ENCODE measurements at regions not wholly inside any gene's neighbourhood (a gene's known extent, or its start where the extent isn't known, plus 50 kb on each side); places are given as distances from the start of the nearest gene placed in this dataset.

DNA sequence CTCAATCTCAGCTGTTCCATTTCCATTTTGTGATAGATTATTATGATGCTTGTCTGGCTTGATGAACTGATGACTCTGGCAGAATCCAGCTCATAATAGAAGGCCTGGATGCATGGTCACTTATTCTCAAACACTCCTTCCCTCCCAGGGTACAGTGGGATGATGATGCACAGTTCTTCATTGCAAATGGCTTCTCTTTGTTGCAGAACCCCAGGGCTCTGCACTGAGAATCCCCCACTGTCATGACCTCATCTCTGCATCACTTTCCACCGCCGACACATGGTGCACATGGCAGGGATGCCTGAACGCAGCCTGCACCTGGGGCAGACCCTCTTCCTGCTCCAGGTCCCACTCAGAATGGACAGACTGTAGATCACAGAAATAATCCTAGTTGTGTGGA is 515.6 kb upstream of the NR2F2 start:
- DNase-seq (ENCODE audit: low read depth in 2 of 2): no peak

DNA sequence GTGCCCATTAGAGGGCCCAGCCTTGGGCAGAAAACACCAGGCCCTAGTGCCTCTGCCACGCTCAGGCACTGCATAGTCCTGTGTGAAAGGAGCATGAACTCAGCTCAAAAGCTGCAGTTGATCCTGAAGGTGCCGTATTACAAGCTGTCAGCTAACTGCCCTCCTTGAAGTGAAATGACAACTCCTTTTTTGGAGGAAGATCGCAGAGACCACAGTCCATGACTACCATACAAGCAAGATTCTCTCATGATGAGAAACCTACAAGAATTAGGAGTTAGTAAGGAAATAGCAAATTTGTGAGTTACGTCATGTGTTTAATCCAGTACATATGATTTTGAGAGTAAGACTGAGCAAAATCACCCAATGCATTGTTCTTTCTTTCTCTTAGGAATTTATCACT is 513.9 kb upstream of the NR2F2 start:
- no peak for DNase-seq (ENCODE audit: low read depth in 2 of 2)

DNA sequence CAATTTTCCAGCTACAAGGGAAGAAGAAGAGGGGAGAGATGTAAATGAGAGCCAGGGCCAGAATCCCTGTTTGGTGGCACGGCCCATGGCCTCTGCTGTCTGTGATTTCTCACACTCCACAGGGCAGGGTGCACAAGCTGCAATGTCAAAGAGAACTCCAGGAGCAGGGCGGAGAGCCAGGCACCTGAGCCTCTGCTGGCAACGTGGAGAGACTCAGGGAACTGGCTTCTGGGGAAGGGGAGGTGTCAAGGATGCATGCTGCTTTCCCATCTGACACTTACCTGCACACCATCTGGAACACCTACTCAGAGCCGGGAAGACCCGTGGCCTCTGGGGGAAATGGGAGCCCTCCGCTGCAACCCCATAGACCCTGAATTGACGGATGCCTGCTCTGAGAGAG is 507.5 kb upstream of the NR2F2 start:
- DNase-seq (ENCODE audit: low read depth in 2 of 2): no peak

DNA sequence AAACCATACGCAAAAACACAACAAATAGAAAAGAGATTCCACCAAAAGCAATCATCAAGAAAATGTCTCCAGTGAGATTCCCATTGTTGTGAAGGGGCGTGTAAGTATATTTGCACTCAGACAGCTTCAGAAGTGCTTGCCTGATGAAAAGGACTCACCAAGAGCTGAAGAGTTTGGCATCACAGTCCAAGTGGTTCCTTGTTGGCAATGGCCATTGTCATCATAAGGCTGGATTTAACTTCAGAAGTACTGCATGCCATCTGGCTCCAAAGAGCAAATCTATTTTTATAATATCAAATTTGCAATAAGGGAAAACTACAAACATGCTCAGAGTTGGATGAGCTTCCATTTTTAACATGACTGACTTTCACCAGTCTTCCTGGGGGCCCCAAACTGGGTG is 505.3 kb upstream of the NR2F2 start:
- DNase-seq (ENCODE audit: low read depth in 2 of 2): no peak

DNA sequence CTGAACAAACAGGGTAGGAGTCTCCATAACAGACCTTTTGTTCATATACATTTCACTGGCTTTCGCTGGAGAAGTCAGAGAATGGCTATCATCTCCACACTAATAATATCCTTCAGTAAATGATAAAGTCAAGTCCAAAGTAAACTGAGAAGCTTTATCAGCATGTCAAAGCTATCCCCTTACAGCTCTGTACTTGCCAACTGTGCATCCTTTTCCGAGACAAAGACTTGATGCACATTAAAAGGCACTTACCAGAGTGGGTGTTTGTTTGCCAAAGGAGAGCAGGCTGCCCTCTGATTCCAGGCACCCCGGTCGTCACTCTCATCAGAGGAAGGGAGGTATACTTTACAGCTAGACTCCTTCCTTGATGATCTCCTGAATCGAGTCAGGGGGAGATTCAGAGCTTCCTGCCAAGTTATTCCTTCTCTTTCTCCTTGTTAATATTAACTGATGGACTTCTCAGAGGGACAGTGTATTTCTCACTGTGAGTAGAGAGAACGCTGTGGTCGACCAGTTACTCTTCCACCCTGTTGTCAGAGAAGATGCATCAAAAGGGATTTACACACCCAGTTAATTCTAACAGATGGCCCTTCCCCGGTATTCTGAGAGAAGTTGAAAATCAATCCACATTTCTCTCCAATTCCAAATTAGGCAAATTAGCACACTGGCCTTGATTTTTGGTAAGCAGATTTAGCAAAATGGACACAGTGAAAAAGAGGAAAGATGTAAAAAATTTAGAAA is 504.7 kb upstream of the NR2F2 start:
- DNase-seq (ENCODE audit: low read depth in 2 of 2): no peak

DNA sequence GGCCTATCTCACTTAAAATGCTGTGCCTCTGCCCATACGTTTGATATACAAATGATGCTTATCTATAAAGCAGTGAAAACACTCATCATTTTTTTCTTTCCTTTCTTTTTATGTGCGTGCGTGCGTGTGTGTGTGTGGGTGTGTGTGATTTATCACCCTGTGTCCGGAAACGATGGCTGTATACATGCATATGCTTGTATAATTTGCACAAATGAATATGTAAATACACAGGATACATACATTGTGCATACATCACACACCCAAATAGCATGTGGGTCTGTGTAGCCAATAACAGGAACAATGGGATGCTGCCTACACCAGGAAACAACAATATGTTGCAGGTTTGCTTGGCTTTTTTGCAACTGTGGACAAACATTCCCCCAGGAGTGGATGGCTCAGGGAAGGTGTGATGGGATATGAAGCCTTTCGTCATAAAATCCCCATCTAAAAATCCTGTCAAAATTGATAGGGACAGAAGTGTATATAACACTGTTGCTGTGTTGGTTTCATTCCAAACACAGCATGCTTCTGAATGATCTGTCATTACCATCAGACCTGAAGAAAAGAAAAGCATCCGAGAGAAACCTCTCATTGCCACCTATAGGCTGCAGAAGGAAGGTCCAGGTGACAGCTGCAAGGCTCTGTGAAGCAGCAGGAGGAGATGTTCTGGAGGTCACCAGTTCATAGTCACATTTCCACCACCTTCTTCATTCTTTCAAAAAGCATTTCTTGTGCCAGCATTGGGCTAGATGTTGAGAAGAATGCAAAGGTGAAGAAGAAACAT is 503.9 kb upstream of the NR2F2 start:
- DNase-seq (ENCODE audit: low read depth in 2 of 2): no peak

DNA sequence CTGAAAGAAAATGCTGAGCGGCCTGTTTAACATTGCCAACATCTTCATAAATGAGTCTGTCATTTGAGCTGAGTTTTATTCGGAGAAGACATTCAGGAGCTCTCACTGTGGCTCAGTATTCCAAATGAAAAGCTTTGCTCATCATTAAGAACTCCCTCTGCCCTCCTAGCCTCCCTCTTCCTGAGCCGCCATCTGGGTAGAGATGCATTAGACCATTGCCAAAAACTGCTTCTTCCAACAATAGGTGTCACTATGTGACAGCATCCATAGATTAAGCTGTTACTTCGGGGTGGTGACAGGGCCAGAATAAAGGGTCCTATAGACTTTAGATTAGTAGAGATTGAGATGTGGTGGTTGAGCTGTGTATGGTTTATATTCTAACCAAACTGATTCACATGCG is 501.4 kb upstream of the NR2F2 start:
- no peak for DNase-seq (ENCODE audit: low read depth in 2 of 2)

DNA sequence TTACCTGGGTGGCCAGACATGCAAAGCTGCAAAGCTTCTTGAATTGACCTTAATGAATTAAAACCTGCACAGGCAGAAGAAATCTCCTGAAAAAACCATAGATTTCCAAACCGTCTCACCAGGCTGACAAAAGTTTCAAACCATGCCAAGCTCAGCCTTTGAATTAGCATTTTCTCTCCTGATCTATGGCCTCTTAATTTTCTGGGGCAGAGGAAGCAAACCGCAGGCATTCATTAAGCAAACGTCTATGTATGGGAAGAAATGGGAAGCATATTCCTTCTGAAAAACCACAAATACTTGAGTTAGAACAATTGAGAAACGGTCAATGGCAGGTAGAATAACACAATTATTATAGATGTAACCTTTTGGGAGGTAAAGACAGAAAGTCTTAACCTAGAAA is 500.2 kb upstream of the NR2F2 start:
- no peak for DNase-seq (ENCODE audit: low read depth in 2 of 2)

DNA sequence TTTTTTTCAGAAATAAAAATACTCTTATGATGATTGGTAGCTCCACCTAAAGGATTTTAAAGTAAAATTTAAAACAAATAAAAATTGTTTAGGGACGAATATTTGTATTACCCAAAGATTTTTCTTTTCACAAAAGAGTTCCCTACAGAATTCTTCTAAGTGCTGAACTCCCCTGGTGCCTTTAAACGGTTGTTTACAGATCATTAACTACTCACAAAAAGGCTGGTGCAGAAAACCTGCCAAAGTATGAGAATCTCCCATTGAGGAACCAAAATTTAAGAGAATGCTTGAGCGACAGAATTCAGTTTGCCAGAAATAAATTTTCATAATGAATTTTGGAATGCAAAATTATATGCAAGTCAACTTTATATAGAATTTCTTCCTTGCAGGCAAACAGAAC is 497.8 kb upstream of the NR2F2 start:
- DNase-seq (ENCODE audit: low read depth in 2 of 2): no peak

DNA sequence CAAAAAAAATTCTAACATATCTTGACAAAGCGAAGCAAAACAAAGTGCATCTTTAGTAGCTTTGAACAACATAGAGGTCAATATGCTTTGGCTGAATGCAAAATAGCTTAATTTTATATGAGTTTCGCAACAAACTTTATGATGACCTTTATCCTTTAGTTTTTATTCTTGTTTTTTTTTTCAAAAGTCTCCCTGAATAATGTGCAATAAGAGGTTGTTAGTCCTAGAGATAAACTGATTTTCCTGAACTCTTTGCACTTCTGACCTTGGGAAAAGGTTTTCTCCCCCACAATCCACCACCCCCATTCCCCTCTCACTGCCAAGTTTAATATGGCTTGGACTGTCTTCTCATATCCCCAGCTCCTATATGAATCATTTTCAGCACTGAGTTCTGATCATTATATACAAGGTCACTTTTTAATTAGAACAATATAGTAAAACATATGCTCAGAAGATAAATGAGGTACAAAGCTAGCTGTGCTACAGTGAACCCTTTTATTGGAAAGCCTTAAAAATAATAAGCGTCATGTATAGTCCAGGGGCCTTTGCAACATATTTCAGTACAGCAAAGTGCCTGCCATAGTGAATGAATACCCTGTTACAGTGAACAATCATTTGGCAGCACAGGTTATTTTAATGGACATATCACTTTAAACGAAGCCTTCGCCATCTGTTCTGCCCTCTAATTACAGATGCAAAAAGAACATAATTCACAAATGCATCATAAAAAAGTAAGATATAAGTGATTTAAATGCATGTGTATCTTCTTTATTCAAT is 496.3 kb upstream of the NR2F2 start:
- DNase-seq (ENCODE audit: low read depth in 2 of 2): no peak

DNA sequence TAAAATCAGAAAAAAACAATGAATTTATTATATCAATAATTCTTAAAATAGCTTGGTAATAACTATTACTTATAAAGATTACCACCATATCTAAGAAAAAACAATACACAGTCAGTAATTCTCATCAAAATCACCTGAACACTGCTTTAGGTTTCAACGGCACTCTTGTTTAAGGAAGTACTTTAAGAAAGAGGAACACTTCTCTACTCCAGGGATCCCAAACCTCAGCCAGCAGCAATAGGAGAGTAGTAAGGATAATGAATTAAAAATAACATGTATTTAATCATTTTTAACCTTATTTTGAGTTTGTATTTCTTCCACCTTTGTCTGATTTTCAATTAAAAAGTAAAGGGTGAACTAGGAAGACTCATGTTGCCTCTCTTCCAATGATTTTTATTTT is 494.0 kb upstream of the NR2F2 start:
- no peak for DNase-seq (ENCODE audit: low read depth in 2 of 2)

DNA sequence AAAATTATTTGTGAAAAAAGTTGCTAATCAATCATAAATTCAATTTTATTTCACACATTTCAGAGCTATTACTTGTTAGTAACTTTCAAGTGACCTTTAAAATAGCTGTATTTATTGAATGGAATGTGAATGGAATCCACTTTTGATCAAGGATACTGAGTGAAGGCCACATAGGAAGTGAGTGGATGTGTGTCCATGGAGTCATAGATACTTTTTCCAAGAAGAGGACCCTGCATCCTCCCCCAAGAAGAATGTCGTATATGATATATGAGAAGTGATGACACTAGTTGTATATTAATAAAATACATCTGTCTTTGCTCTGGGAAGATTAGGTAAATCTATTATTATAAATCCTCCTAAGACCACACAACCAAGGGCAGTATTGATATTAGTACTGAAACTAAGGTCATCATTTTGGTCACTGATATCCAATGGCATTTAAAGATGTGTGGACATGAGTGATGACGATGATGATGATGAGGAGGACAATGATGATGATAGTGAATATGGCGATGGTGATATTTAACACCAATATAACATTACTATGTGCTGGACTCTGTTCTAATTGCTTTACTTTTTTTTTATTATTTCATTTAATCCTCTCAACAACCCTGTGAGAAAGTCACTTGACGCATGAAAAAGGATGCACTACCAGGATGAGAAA is 493.0 kb upstream of the NR2F2 start:
- DNase-seq (ENCODE audit: low read depth in 2 of 2): no peak

DNA sequence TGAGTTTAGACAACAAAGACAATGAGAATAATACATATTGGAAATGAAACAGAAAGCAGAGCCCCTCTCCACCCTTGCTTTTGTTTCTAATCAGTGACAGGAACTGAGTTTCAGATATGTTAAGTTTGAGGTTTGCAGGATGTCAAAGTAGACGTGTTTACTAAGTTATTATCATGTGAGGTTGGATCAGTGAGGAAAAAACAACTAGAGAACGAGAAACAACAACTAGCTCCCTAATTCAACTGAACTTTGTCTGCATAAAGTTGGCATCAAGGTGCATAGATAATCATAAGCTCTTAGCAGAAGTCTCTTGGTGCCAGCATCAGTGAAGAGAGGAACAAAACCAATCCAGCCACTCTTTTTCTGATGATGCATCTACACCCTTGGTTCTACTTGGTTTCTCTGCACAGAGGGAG is 491.1 kb upstream of the NR2F2 start:
- no peak for DNase-seq (ENCODE audit: low read depth in 2 of 2)

DNA sequence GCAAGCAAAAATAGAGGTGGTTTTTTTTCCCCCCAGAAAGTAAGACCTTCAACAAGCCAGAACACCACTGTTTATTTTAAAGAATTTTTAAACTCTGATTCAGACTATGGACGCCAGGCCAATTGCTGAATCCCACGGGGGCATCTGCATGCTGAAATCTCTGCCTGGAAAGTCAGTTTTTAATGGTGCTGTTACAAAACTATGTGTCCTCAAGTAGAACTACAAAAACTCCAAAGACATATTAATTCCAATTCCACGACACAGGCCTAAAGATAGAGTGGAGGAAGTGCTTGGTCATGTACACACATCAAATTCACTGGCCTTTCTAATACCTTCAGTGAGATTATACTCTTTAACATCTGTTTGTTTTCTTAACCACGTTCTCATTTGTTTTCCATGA is 490.5 kb upstream of the NR2F2 start:
- DNase-seq (ENCODE audit: low read depth in 2 of 2): no peak

DNA sequence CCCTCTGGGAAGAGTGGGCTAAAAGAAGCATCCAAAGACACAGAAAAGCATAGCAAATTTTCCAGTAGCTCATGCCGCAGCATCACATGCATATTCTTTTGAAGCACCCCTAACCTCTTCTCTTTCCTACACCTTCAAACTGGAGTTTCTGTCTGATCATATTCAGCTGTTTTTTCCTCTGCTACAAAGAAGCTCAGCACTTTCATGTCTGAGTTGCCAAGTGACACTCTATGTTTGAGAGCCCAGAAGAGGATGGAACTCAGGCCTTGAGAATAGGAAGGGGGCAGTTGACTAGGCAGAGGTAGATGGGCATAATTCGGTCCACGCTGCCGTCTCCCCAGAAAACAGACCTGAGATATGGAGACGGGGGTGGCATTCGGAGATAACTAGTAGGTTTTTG is 489.6 kb upstream of the NR2F2 start:
- no peak for DNase-seq (ENCODE audit: low read depth in 2 of 2)

DNA sequence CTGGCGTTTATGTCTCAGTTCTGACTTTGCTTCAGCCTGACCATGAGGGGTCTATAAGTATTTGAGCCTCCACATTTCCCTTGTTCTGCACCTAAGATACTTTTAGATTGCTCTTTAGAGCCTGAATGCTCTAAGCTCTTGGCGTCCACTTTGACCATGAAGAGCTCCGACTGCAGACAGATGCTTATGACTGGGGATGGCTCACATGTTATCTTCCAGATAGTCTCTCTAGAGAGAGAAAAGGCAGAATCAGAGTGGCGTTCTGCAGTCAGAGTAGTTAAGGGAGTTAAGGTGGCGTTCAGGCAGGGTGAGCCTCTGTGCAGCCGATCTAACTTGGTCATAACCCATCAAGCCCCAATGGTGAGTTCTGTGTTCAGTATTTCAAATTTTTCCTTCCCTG is 487.9 kb upstream of the NR2F2 start:
- no peak for DNase-seq (ENCODE audit: low read depth in 2 of 2)

DNA sequence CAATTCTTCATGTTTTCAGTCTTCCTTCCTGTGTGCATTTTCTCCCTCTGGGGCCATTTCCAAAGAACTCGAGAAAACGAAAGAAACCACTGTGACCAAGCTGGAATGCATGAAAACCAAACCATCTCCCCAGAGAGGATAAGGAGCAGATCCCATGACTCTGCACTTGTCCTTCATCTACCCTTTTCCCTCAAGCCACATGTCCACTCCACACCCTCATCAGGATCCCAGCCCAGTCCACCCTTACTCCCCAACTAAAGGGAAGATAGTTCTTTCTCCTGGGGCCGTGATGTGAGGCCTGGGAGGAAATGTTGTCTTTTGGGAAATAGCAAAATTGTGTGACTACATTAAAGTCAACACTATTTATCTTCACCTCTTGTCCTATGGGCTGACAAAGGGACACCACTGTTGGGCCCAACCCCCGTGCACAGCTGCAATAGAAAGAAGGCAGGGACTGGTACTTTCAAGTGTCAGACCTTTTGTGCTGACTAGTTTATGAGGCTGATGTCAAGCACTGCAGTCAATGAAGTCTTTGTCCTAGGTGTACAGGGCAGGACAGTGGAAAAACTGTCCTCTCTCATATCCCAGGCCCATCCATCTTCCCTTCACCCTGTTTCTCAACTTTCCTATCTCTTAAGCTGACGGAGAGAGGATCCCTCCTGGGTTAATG is 487.1 kb upstream of the NR2F2 start:
- no peak for DNase-seq (ENCODE audit: low read depth in 2 of 2)

DNA sequence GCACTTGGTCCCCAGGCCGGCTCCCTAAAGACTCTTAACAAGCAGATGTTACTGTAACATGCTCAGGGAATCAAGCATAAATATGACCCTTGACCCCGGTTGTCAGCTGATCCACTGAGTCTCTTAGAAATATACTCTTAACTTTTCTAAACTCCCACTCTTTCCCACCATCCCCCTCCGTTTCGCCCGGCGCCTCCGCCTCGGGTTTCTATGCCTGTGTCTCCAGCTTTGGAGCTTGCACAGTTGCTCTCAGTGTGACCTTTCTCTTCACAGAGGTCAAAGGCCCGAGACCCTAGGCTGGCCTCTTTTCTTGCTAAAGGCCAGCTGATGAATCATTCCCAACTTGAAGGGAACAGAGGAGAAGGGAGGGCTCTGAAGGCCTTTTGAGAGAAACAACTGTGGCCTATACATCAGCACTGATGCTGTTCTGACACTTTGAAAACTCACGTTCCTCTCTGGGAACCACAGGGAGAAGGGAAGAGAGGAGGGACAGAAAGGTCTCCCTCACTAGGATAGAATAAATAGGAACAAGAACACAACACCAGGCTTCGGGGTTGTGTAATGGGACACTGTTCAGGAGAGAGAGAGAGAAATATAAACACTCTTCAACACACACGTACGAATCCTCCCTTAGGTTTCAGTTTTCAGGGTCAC is 484.5 kb upstream of the NR2F2 start:
- no peak for DNase-seq (ENCODE audit: low read depth in 2 of 2)

DNA sequence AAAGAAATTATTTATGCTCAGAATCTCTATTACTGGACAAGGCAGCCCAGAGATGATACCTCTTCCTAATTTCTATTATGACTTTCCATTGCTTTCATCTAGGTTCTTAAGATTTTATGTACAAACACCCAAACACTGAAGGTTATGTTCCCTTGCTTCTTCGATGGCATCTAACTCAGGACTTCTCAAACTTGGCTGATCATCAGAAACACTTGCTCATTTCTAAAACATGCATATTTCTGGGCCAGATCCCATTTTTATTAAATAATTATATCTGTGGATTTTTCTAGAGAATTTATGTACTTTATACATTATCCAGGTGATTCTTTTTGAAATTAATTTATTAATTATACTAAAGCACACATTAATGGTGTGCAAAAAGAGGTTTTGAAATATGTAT is 482.4 kb upstream of the NR2F2 start:
- no peak for DNase-seq (ENCODE audit: low read depth in 2 of 2)

DNA sequence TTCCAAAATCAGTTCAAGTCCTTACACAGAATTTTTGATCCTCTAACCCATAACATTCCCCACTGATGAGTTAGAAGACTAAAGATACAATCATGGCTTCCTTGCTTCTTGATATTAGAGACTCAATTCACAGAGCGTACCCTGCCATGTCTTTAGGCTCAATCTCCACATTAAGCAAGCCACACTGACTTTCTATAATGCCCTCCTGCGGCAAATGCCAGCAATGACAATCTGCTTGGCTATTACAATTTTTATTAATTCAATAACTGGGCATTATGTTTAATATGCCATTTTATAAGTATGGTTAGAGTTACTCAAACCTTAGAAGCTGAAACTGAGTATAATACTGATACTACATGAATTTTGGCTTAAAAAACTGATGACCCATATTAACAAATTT is 479.7 kb upstream of the NR2F2 start:
- DNase-seq (ENCODE audit: low read depth in 2 of 2): no peak

DNA sequence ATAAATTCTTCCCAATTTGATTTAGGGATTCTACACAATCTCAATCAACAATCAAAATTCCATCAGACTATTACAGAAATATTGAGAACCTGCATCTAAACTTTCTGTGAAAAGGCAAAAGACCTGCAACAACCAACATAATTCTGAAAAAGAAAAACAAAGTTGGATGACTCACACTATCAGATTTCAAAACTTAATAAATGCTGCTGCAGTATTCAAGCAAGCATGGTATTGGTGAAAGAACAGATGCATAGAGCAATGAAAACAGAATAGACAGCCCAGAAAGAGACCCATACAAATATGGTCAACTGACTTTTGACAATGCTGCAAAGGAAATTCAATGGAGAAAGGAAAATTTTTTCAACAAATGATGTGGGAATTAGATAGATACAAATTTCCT is 477.1 kb upstream of the NR2F2 start:
- DNase-seq (ENCODE audit: low read depth in 2 of 2): no peak

Measured in activated CD4-positive, alpha-beta T cell treated with anti-CD3 and anti-CD28 coated beads for 24 hours (primary cell).